GM18873 (cell line): ENCODE measurements at regions not wholly inside any gene's neighbourhood (a gene's known extent, or its start where the extent isn't known, plus 50 kb on each side); places are given as distances from the start of the nearest gene placed in this dataset.

Experiments used
- ATAC-seq: cut with Tn5 transposase; IDR thresholded peaks from one replicate; pipeline ENCODE4 v1.9.1; 2021; ENCODE audit warnings: mild to moderate bottlenecking, moderate library complexity, moderate number of reproducible peaks; ENCODE audit not compliant: unreplicated experiment, low FRiP score

- no peak for ATAC-seq
Observed at GRCh38 chr1:201653883-201654282, 115.0 kb downstream of the NAV1 start.

GRCh38 chr1:201655243-201655642 lies 116.3 kb downstream of the NAV1 start:
- no peak for ATAC-seq

- no peak for ATAC-seq
Observed at GRCh38 chr1:201655910-201656309, 117.0 kb downstream of the NAV1 start.

DNA sequence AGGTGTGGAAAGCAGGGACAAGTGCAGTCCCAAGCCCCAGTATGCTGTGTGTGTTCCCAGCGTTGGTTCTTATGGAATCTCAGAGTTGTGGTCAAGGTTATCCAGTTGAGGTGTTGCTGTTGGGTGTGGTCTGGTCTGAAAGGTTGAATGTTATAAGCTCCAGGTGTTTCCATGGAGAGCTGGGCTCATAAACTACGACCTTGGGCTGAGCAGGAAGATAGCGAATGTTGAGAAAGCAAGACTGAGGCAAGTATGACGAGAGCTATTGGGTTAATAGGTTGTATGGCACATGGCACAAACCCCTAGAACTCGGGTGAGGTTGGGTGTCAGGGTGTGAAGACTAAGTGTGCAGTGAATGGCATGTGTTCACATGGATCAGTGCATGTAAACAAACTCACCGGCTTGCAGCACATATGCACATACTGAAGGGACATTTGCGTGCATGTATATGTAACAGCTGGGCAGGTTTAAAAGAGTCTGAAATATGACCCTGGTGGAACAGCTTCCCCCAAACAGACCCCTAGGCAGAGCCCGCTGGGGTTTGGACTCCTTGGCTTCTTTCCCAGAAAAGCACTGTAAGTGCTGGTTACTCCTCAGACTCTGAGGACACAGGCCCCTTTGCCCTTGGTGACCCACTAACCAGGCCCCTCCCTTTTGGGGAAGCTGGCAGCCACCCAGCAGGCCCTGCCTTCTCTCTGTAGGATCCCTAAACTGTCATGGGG lies 117.5 kb downstream of the NAV1 start:
- no peak for ATAC-seq

DNA sequence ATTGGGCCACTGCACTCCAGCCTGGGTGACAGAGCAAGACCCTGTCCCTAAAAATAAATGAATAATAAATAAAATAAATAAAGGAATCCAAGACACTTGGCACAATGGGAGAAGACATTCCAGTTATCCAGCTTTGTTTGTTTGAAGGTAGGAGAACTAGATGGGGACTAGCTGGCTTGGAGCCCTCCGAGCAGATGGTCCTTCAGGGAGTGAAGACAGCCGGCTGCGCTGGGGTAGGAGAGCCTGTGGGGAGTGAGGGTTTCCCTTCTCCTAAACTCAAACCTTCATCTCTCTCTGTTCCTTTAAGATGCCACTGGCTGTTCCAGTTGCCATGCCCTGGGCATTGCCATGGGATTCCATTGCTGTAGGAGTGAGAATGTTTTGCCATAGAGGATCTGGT lies 120.6 kb downstream of the NAV1 start:
- no peak for ATAC-seq

- no peak for ATAC-seq
Observed at GRCh38 chr1:201660931-201661822, 122.2 kb downstream of the NAV1 start.

DNA sequence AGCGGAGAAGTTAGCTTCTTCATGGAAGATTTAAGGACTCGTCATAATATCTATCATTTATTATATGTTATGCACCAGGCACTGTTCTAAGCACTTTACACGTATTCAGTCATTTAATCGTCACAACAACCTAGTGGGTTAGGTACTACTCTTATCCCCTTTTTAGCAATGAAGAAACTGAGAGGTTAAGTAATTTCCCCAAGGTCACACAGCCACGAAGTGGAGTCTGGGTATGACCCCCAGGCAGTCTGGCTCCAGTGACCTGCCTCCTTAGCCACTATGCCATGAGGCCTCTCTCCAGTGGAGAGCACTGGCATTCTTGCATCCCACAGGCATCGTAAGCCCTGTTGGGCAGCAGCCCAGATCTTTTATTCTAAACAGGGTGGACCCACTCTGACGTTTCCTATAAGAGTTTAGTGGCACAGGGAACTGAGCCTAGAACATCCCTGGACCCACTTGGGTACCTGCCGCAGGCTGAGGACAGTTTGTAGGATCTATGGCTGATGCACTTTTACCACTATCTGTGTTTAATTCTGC lies 123.0 kb downstream of the NAV1 start:
- ATAC-seq: no peak

DNA sequence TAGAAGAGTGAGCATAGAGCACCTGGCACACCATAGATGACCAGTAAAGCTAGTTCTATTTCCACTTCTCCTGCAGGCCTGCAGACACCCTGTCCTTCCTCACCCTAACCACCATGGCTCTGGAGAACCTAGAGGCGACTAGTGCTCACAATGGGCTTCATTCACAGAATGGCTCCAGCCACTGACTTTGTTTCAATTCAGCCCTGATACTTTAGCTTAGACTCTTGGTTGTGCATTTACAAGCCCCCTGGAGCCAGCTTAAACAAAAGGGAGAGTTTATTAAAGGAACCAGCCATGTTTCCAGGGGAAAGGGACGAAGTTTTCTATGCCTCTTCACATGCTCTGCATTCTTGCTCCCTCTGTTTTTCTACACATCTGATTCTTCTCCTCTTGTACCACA lies 123.7 kb downstream of the NAV1 start:
- no peak for ATAC-seq

DNA sequence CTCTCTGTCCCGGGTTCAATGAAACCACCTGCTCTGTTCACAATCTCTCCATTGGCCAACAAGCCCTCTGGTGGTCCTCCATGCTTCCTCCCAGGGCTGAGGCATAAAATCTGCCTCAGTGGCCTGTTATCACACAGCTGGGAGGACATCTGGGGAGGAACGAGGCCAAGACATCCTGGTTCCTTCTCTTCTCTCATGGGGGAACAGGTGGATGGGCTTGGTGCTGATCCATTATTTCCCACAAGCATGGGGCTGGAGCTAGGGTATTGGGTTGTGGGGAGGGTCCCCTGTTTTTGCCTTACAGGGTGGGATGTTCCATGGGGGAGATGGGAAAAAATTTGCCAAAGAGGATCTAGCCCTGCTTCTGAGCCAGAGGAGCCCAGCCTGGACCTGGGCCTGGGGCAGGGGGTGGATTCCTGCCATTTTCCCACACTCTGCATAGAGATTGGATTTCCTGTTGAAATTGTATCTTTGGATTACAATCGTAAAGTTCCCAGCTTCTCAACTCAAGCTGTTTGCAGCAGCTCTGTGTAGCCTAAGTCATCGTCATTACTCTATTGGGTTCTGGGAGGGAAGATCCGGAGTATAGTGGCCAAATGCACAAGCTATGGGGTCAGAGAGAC lies 124.7 kb downstream of the NAV1 start:
- no peak for ATAC-seq

- ATAC-seq: no peak
Observed at GRCh38 chr1:201665036-201665435, 126.1 kb downstream of the NAV1 start.

- ATAC-seq: no peak
Observed at GRCh38 chr1:201666102-201666501, 127.2 kb downstream of the NAV1 start.

GRCh38 chr1:201666645-201667044 lies 127.7 kb downstream of the NAV1 start:
- ATAC-seq: no peak

DNA sequence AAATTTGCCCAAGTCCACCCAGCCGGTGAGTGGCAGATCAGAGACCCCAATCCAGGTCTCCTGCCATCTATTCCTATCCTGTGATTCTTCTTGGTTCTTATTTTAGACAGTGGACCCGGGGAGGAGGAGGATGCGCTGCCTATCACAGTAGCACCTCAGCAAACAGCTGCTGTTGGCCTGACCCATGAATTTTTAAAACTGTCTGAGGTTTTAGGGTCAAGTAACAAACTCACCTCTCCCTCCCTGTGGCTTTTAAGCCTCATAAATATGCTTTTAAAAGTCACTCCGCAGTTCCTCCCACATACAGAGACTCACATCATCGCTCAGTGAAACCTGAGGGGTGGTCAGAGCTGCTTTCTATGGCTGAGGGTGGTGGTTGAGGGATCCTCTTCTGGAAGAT lies 128.6 kb downstream of the NAV1 start:
- ATAC-seq: no peak

DNA sequence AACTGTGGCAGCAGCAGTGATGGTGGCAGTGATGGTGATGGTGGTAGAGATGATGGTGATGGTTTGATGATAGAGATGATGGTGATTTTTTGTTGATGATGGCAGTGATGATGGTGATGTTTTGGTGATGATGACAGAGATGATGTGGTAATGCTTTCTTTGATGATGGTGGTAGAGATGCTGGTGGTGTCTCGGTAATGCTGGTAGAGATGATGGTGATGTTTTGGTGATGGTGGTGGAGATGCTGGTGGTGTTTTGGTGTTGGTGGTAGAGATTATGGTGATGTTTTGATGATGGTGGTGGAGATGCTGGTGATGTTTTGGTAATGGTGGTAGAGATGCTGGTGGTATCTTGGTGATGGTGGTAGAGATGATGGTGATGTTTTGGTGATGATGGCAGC lies 131.6 kb downstream of the NAV1 start:
- ATAC-seq: no peak

- ATAC-seq: no peak
Observed at GRCh38 chr1:201672685-201673084, 133.8 kb downstream of the NAV1 start.

DNA sequence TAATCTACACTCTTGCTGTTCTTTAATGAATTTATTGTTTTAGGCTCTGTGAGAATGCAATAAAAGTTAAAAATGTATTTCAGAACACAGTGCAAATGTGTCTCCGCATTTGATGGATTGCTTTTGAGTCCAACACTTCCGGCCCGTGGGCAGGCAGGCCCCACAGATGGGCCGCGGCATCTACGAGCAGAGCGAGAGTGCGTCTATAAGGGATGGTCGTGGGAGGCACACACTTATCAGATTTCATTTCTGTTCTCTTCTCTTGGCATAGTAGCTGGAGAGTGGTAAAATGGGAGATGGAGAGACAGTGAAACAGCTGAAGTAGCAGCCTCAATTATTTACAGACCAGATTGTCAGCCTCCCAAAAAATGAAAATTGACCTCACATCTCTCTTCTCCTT lies 134.2 kb downstream of the NAV1 start:
- ATAC-seq: no peak

DNA sequence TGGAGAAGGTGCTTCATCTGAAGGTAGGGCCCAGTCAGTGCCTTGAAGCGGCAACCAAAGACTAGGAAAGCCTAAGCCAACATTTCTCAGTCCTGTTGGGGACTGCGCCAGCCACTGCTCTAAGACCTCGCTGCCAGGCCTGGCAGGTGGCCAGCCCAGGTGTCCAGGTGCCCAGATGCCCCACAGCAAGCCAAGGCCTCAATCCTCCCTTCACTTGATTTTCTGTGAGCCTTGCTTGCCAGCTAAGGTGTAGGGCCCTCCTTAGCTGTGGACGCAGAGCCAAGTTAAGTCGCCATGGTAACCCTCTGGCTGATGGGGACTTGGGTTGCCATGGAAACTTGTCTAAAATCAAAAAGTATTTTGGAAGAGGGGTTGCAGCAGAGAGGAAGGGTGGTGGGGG lies 135.0 kb downstream of the NAV1 start:
- no peak for ATAC-seq

GRCh38 chr1:201675143-201675542 lies 136.2 kb downstream of the NAV1 start:
- no peak for ATAC-seq

DNA sequence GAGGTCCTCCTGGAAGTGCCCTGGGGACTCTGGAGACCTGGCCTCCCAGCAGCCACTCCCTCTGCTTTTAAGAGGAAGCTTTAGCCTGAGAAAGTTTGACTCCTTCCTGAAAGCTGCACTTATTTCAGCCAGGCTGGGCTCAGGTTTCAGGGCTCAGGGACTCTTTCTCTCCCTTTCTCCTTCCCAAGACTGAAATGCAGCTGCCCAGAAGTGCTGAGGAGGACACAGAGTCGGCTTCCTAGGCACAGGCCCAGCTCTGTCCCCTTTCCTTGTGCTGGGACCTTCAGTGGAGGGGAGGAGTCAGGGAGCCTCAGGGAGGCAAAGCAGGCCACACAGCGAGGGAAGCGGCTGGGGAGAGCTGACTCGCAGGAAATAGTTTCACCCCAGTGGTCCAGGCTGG lies 137.3 kb downstream of the NAV1 start:
- no peak for ATAC-seq

DNA sequence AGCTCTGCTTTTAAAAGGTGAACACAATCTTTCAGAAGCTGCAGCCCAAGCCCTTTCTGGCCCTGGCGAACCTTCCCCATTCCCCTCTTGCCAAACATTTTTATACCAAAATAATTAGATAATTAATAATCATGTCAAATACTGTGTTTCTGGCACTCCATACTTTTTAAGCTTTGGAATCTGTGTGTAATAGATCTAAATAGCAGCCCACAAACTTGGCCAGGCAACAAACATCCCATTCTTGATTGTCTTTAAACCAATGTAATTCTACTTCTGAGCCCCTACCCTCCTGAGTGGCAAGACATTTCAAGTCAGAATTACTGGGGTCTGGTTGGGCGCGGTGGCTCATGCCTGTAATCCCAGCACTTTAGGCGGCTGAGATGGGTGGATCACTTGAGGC lies 137.7 kb downstream of the NAV1 start:
- ATAC-seq: no peak
